Esophagus muscularis mucosa (tissue), 4 donors: ENCODE measurements at regions not wholly inside any gene's neighbourhood (a gene's known extent, or its start where the extent isn't known, plus 50 kb on each side); places are given as distances from the start of the nearest gene placed in this dataset.

Experiments used
- EP300 ChIP-seq: sonication (generic); formaldehyde crosslinking; IDR thresholded peaks from one replicate; pipeline ENCODE4 v1.6.1; 2017; ENCODE audit warnings: antibody characterized with exemption
- POLR2A ChIP-seq: fragments of 450-650 bp; IDR thresholded peaks from one replicate; pipeline ENCODE4 v1.6.1; 2017; ENCODE audit warnings: antibody characterized with exemption, moderate library complexity, mild to moderate bottlenecking, low read depth
- TF ChIP-seq, protein P1 (sequence below), 3 experiments: fragments of 200-600 bp in 2 of 3; fragments of 450-650 bp in 1 of 3; sonication (generic) in 2 of 3; IDR thresholded peaks; one replicate each; pipeline ENCODE4 v1.5.1; 2017 to 2019; ENCODE audit warnings: antibody characterized with exemption in 3 of 3, mild to moderate bottlenecking in 2 of 3, moderate library complexity in 1 of 3

DNA sequence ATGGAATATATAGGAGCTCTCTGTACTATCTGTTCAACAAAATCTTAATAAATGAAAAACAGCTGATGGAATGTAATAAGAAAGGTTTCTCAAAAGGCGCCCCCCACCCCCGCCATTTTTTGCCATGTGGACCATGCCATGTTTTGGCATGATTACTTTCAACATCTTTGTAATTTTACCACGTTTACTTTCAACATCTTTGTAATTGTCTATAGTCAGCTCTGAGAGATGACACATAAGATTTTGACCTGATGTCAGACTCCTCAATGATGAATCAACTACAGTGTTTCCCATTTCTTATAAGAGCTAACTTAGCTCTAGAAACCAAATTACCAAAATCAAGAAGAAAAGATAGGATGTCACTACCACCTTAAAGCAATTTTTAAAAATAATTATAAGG, 144.9 kb upstream of the AHR start:
- TF ChIP-seq, protein P1, sequence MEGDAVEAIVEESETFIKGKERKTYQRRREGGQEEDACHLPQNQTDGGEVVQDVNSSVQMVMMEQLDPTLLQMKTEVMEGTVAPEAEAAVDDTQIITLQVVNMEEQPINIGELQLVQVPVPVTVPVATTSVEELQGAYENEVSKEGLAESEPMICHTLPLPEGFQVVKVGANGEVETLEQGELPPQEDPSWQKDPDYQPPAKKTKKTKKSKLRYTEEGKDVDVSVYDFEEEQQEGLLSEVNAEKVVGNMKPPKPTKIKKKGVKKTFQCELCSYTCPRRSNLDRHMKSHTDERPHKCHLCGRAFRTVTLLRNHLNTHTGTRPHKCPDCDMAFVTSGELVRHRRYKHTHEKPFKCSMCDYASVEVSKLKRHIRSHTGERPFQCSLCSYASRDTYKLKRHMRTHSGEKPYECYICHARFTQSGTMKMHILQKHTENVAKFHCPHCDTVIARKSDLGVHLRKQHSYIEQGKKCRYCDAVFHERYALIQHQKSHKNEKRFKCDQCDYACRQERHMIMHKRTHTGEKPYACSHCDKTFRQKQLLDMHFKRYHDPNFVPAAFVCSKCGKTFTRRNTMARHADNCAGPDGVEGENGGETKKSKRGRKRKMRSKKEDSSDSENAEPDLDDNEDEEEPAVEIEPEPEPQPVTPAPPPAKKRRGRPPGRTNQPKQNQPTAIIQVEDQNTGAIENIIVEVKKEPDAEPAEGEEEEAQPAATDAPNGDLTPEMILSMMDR (IDR thresholded peaks at IDR 0.05) = no peak
- TF ChIP-seq POLR2A (no peak), EP300 (no peak)
